ENCODE measurements at regions not wholly inside any gene's neighbourhood (a gene's known extent, or its start where the extent isn't known, plus 50 kb on each side); places are given as distances from the start of the nearest gene placed in this dataset.

- TF ChIP-seq CREB1 (IDR thresholded peaks at IDR 0.05; ENCODE audit: low read depth) (no peak), TEAD4 (IDR thresholded peaks at IDR 0.05) (no peak), TAF1 (IDR thresholded peaks at IDR 0.05; ENCODE audit: low read depth) (no peak), USF1 (IDR thresholded peaks at IDR 0.05) (no peak), MAX (IDR thresholded peaks at IDR 0.05) (no peak), YY1 (IDR thresholded peaks at IDR 0.05; ENCODE audit: low read depth) (no peak), TCF12 (IDR thresholded peaks at IDR 0.05; ENCODE audit: low read depth) (no peak), FOXM1 (IDR thresholded peaks at IDR 0.05; ENCODE audit: borderline replicate concordance, low read depth) (no peak), NFIC (IDR thresholded peaks at IDR 0.05) (no peak), EP300 (IDR thresholded peaks at IDR 0.05; ENCODE audit: borderline replicate concordance) (no peak), CEBPB (IDR thresholded peaks at IDR 0.05) (no peak), REST (IDR thresholded peaks at IDR 0.05; ENCODE audit: low read depth) (no peak), ZBTB7A (IDR thresholded peaks at IDR 0.05; ENCODE audit: low read depth) (no peak), RAD21 (IDR thresholded peaks at IDR 0.05; ENCODE audit: low read depth) (no peak), EGR1 (IDR thresholded peaks at IDR 0.05) (no peak)
These were observed 483.2 kb downstream of the SMARCA1 start for GRCh38 chrX:129040124-129040523.

GRCh38 chrX:129039176-129039575 is 484.1 kb downstream of the SMARCA1 start:
- no peak for TF ChIP-seq TEAD4 (IDR thresholded peaks at IDR 0.05)
- TF ChIP-seq USF1 (IDR thresholded peaks at IDR 0.05), result no peak
- TF ChIP-seq TAF1 (IDR thresholded peaks at IDR 0.05; ENCODE audit: low read depth), result no peak
- no peak for TF ChIP-seq NFIC (IDR thresholded peaks at IDR 0.05)

GRCh38 chrX:129037389-129037788 is 485.9 kb downstream of the SMARCA1 start:
- TF ChIP-seq NFIC (IDR thresholded peaks at IDR 0.05), result no peak
- TF ChIP-seq ZBTB7A (IDR thresholded peaks at IDR 0.05; ENCODE audit: low read depth), result no peak
- TF ChIP-seq USF1 (IDR thresholded peaks at IDR 0.05), result no peak
- no peak for TF ChIP-seq CEBPB (IDR thresholded peaks at IDR 0.05)
- no peak for TF ChIP-seq REST (IDR thresholded peaks at IDR 0.05; ENCODE audit: low read depth)
- no peak for TF ChIP-seq CREB1 (IDR thresholded peaks at IDR 0.05; ENCODE audit: low read depth)
- no peak for TF ChIP-seq TCF12 (IDR thresholded peaks at IDR 0.05; ENCODE audit: low read depth)
- TF ChIP-seq YY1 (IDR thresholded peaks at IDR 0.05; ENCODE audit: low read depth), result no peak
- no peak for TF ChIP-seq RAD21 (IDR thresholded peaks at IDR 0.05; ENCODE audit: low read depth)
- TF ChIP-seq MAX (IDR thresholded peaks at IDR 0.05), result no peak
- no peak for TF ChIP-seq EP300 (IDR thresholded peaks at IDR 0.05; ENCODE audit: borderline replicate concordance)
- no peak for TF ChIP-seq TEAD4 (IDR thresholded peaks at IDR 0.05)
- TF ChIP-seq TAF1 (IDR thresholded peaks at IDR 0.05; ENCODE audit: low read depth), result no peak
- no peak for TF ChIP-seq FOXM1 (IDR thresholded peaks at IDR 0.05; ENCODE audit: borderline replicate concordance, low read depth)
- TF ChIP-seq EGR1 (IDR thresholded peaks at IDR 0.05), result no peak

- no peak for TF ChIP-seq CREB1 (IDR thresholded peaks at IDR 0.05; ENCODE audit: low read depth)
- no peak for TF ChIP-seq TAF1 (IDR thresholded peaks at IDR 0.05; ENCODE audit: low read depth)
- no peak for TF ChIP-seq ZBTB7A (IDR thresholded peaks at IDR 0.05; ENCODE audit: low read depth)
- no peak for TF ChIP-seq YY1 (IDR thresholded peaks at IDR 0.05; ENCODE audit: low read depth)
- no peak for TF ChIP-seq NFIC (IDR thresholded peaks at IDR 0.05)
- no peak for TF ChIP-seq CEBPB (IDR thresholded peaks at IDR 0.05)
- no peak for TF ChIP-seq MAX (IDR thresholded peaks at IDR 0.05)
- TF ChIP-seq RAD21 (IDR thresholded peaks at IDR 0.05; ENCODE audit: low read depth), result no peak
- TF ChIP-seq EP300 (IDR thresholded peaks at IDR 0.05; ENCODE audit: borderline replicate concordance), result no peak
- TF ChIP-seq REST (IDR thresholded peaks at IDR 0.05; ENCODE audit: low read depth), result no peak
These were observed 488.1 kb downstream of the SMARCA1 start for GRCh38 chrX:129035180-129035579.
